ENCODE measurements at regions not wholly inside any gene's neighbourhood (a gene's known extent, or its start where the extent isn't known, plus 50 kb on each side); places are given as distances from the start of the nearest gene placed in this dataset.

- H3K4me2 ChIP-seq (ENCODE audit: low read length) = no peak overlapping the region
- H3K4me3 ChIP-seq (ENCODE audit: low read length) = no peak overlapping the region
- H3K36me3 ChIP-seq (ENCODE audit: insufficient read depth, low read length) = no peaks in the 10 kb centered on the region
- H3K4me1 ChIP-seq (ENCODE audit: control insufficient read depth, insufficient read depth, low read length) = peaks cover 9% of the 10 kb centered on the region
- no peak overlapping the region for H3K9ac ChIP-seq (ENCODE audit: low read depth, low read length)
- H3K27me3 ChIP-seq (ENCODE audit: control insufficient read depth, insufficient read depth, low read length) = no peaks in the 10 kb centered on the region
- no peaks in the 10 kb centered on the region for H3K9me3 ChIP-seq (replicated peaks; ENCODE audit: low read length)
Measured at GRCh38 chrX:9324676-9325075, 140.2 kb upstream of the TBL1X start.

- H3K36me3 ChIP-seq (ENCODE audit: insufficient read depth, low read length) = no peaks in the 10 kb centered on the region
Measured at GRCh38 chrX:9326369-9326768, 138.5 kb upstream of the TBL1X start.

GRCh38 chrX:9327086-9327746 is 137.6 kb upstream of the TBL1X start:
- no peaks in the 10 kb centered on the region for H3K27me3 ChIP-seq (ENCODE audit: control insufficient read depth, insufficient read depth, low read length)
- peaks cover 9% of the 10 kb centered on the region for H3K4me1 ChIP-seq (ENCODE audit: control insufficient read depth, insufficient read depth, low read length)
- no peak overlapping the region for H3K4me2 ChIP-seq (ENCODE audit: low read length)
- H3K9ac ChIP-seq (ENCODE audit: low read depth, low read length) = no peak overlapping the region
- H3K9me3 ChIP-seq (replicated peaks; ENCODE audit: low read length) = no peaks in the 10 kb centered on the region
- no peaks in the 10 kb centered on the region for H3K36me3 ChIP-seq (ENCODE audit: insufficient read depth, low read length)
- H3K4me3 ChIP-seq (ENCODE audit: low read length) = no peak overlapping the region

More at GRCh38 chrX:9326369-9326768, 138.5 kb upstream of the TBL1X start:
- Histone ChIP-seq H3K4me2 (ENCODE audit: low read length) (no peak overlapping the region), H3K27me3 (ENCODE audit: control insufficient read depth, insufficient read depth, low read length) (no peaks in the 10 kb centered on the region), H3K4me3 (ENCODE audit: low read length) (no peak overlapping the region), H3K9me3 (replicated peaks; ENCODE audit: low read length) (no peaks in the 10 kb centered on the region), H3K4me1 (ENCODE audit: control insufficient read depth, insufficient read depth, low read length) (peaks cover 9% of the 10 kb centered on the region), H3K9ac (ENCODE audit: low read depth, low read length) (no peak overlapping the region)

DNA sequence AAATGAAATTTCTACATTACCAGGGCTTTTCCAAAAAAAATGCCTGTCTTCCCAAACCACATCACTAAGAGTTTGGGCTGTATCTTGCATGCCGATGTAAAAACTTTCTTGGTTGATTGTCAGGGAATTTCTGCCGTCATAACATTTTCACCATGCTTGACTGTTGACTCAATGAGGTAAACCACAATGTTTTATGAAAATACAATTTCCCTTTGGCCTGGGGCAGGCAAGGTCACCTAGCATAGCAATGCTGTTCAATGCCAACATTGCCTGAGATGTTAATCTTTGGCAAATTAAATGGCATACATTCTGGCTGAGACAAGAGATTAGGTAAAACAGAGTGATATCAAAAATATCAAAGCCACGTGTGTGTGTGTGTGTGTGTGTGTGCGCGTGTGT is 137.1 kb upstream of the TBL1X start:
- Histone ChIP-seq H3K4me3 (ENCODE audit: low read length) (no peak overlapping the region), H3K4me1 (ENCODE audit: control insufficient read depth, insufficient read depth, low read length) (peaks cover 9% of the 10 kb centered on the region), H3K36me3 (ENCODE audit: insufficient read depth, low read length) (no peaks in the 10 kb centered on the region), H3K27me3 (ENCODE audit: control insufficient read depth, insufficient read depth, low read length) (no peaks in the 10 kb centered on the region), H3K9me3 (replicated peaks; ENCODE audit: low read length) (no peaks in the 10 kb centered on the region), H3K9ac (ENCODE audit: low read depth, low read length) (no peak overlapping the region), H3K4me2 (ENCODE audit: low read length) (no peak overlapping the region)

- Histone ChIP-seq H3K27me3 (ENCODE audit: control insufficient read depth, insufficient read depth, low read length) (peaks cover 4% of the 10 kb centered on the region), H3K36me3 (ENCODE audit: insufficient read depth, low read length) (no peaks in the 10 kb centered on the region), H3K4me2 (ENCODE audit: low read length) (no peak overlapping the region), H3K9me3 (replicated peaks; ENCODE audit: low read length) (no peaks in the 10 kb centered on the region), H3K4me3 (ENCODE audit: low read length) (no peak overlapping the region), H3K9ac (ENCODE audit: low read depth, low read length) (no peak overlapping the region), H3K4me1 (ENCODE audit: control insufficient read depth, insufficient read depth, low read length) (peaks cover 9% of the 10 kb centered on the region)
Measured at GRCh38 chrX:9329056-9329455, 135.8 kb upstream of the TBL1X start.

- no peak overlapping the region for H3K4me3 ChIP-seq (ENCODE audit: low read length)
- H3K9ac ChIP-seq (ENCODE audit: low read depth, low read length) = no peak overlapping the region
- peaks cover 9% of the 10 kb centered on the region for H3K4me1 ChIP-seq (ENCODE audit: control insufficient read depth, insufficient read depth, low read length)
Measured at GRCh38 chrX:9330249-9330982, 134.4 kb upstream of the TBL1X start.

GRCh38 chrX:9333873-9334560 is 130.8 kb upstream of the TBL1X start:
- no peaks in the 10 kb centered on the region for H3K9me3 ChIP-seq (replicated peaks; ENCODE audit: low read length)
- no peaks in the 10 kb centered on the region for H3K36me3 ChIP-seq (ENCODE audit: insufficient read depth, low read length)
- H3K4me1 ChIP-seq (ENCODE audit: control insufficient read depth, insufficient read depth, low read length) = peaks cover 8% of the 10 kb centered on the region
- H3K4me2 ChIP-seq (ENCODE audit: low read length) = no peak overlapping the region
- H3K9ac ChIP-seq (ENCODE audit: low read depth, low read length) = no peak overlapping the region
- peaks cover 7% of the 10 kb centered on the region for H3K27me3 ChIP-seq (ENCODE audit: control insufficient read depth, insufficient read depth, low read length)
- no peak overlapping the region for H3K4me3 ChIP-seq (ENCODE audit: low read length)

More at GRCh38 chrX:9330249-9330982, 134.4 kb upstream of the TBL1X start:
- Histone ChIP-seq H3K4me2 (ENCODE audit: low read length) (no peak overlapping the region), H3K27me3 (ENCODE audit: control insufficient read depth, insufficient read depth, low read length) (peaks cover 7% of the 10 kb centered on the region), H3K9me3 (replicated peaks; ENCODE audit: low read length) (no peaks in the 10 kb centered on the region), H3K36me3 (ENCODE audit: insufficient read depth, low read length) (no peaks in the 10 kb centered on the region)

DNA sequence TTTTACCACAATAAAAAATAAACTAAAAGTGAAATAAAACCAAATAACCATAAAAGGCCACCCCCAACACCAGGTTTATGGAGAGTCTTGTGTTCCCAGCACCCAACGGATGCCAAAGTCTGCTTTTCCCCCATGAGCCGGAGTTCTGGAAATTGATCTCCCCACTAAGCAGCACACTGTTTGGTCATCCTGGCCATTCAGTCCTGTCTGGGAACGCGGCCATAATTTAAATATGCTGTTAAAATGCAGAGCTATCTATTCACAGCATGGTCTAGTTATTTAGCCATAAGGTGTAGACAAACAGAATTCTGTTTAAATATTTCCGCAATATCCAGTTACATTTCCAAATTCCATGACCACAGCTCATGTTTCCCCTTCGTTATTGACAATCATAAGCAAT is 129.6 kb upstream of the TBL1X start:
- Histone ChIP-seq H3K9me3 (replicated peaks; ENCODE audit: low read length) (no peaks in the 10 kb centered on the region), H3K4me2 (ENCODE audit: low read length) (no peak overlapping the region), H3K9ac (ENCODE audit: low read depth, low read length) (no peak overlapping the region), H3K27me3 (ENCODE audit: control insufficient read depth, insufficient read depth, low read length) (peaks cover 7% of the 10 kb centered on the region), H3K4me1 (ENCODE audit: control insufficient read depth, insufficient read depth, low read length) (peaks cover 11% of the 10 kb centered on the region), H3K4me3 (ENCODE audit: low read length) (no peak overlapping the region), H3K36me3 (ENCODE audit: insufficient read depth, low read length) (no peaks in the 10 kb centered on the region)

DNA sequence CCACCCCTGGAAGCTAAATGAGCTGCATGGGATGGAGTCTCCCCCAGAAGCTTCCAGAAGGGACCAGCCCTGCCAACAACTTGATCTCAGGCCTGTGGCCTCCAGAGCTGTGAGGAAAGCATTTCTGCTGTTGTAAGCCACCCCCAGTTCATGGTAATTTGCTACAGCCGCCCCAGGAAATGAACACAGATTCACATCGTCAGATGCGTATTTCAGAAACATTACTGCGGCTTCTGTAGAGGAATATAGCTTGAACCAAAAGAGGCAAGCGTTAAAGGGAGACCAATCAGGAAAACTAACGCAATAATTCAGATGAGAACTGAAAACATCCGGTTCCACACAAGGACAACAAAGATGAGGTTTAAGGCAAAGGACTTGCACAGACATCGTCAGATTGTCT is 128.4 kb upstream of the TBL1X start:
- H3K4me1 ChIP-seq (ENCODE audit: control insufficient read depth, insufficient read depth, low read length) = peaks cover 23% of the 10 kb centered on the region
- H3K4me2 ChIP-seq (ENCODE audit: low read length) = no peak overlapping the region
- H3K27me3 ChIP-seq (ENCODE audit: control insufficient read depth, insufficient read depth, low read length) = peaks cover 7% of the 10 kb centered on the region
- no peaks in the 10 kb centered on the region for H3K36me3 ChIP-seq (ENCODE audit: insufficient read depth, low read length)
- H3K4me3 ChIP-seq (ENCODE audit: low read length) = no peak overlapping the region
- H3K9ac ChIP-seq (ENCODE audit: low read depth, low read length) = no peak overlapping the region
- no peaks in the 10 kb centered on the region for H3K9me3 ChIP-seq (replicated peaks; ENCODE audit: low read length)

DNA sequence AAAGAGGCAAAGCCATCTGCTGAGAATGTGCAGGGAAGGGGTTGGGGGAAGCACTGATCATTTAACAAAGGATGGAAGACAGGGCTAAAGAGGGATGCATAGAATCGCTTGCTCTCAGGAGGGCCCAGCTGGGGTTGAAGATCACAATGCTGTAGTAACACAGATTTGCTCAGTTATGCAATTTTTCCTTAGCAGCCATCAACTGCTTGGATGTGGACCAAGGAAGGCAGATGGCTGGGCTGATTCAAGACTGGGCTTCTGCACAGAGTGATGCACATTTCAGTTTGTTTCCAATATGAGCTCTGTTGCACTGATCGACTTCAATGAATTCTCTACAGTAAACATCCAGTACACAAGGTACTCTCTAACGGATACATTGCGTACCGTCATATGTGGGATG is 127.8 kb upstream of the TBL1X start:
- Histone ChIP-seq H3K9ac (ENCODE audit: low read depth, low read length) (no peak overlapping the region), H3K27me3 (ENCODE audit: control insufficient read depth, insufficient read depth, low read length) (peaks cover 7% of the 10 kb centered on the region), H3K4me1 (ENCODE audit: control insufficient read depth, insufficient read depth, low read length) (peaks cover 24% of the 10 kb centered on the region), H3K4me3 (ENCODE audit: low read length) (no peak overlapping the region), H3K36me3 (ENCODE audit: insufficient read depth, low read length) (no peaks in the 10 kb centered on the region), H3K4me2 (ENCODE audit: low read length) (no peak overlapping the region), H3K9me3 (replicated peaks; ENCODE audit: low read length) (no peaks in the 10 kb centered on the region)

DNA sequence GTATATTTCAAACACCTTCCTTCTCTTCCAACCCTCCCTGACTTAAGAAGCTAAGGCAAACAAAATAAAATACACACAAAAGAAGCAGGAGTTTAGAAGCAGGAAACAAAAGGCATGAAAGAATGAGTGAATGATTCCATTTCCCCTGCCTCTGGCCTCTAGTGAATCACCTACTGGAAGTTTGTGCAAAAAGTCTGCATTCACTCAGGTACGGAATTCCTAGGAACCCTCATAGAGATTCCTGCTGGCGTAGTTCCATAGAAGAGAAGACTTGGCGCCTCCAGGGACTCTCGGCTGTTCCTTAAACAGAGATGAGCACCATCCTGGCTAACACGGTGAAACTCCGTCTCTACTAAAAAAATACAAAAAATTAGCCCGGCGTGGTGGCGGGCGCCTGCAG is 125.9 kb upstream of the TBL1X start:
- no peak overlapping the region for H3K4me3 ChIP-seq (ENCODE audit: low read length)
- H3K4me2 ChIP-seq (ENCODE audit: low read length) = no peak overlapping the region
- H3K36me3 ChIP-seq (ENCODE audit: insufficient read depth, low read length) = no peaks in the 10 kb centered on the region
- H3K9me3 ChIP-seq (replicated peaks; ENCODE audit: low read length) = no peaks in the 10 kb centered on the region
- no peak overlapping the region for H3K9ac ChIP-seq (ENCODE audit: low read depth, low read length)
- H3K4me1 ChIP-seq (ENCODE audit: control insufficient read depth, insufficient read depth, low read length) = peaks cover 24% of the 10 kb centered on the region
- peaks cover 4% of the 10 kb centered on the region for H3K27me3 ChIP-seq (ENCODE audit: control insufficient read depth, insufficient read depth, low read length)
